ENCODE measurements at regions not wholly inside any gene's neighbourhood (a gene's known extent, or its start where the extent isn't known, plus 50 kb on each side); places are given as distances from the start of the nearest gene placed in this dataset.

DNA sequence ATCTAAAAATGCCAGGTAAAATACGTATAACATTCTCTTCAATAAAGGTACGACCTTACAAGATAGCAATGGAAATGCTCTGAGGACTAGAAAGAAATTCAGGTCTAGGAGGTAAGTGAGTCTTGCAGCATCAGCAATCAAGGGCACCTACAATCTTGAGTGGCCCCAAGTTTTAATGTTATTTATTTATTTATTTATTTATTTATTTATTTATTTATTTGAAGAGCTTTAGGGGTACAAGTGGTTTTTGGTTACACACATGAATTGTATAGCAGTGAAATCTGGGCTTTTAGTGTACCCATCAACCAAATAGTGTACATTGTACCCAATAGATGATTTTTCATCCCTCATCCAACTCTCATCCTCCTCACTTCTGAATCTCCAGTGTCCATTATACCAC is 574.0 kb upstream of the POU3F2 start:
- TF ChIP-seq, protein P1, sequence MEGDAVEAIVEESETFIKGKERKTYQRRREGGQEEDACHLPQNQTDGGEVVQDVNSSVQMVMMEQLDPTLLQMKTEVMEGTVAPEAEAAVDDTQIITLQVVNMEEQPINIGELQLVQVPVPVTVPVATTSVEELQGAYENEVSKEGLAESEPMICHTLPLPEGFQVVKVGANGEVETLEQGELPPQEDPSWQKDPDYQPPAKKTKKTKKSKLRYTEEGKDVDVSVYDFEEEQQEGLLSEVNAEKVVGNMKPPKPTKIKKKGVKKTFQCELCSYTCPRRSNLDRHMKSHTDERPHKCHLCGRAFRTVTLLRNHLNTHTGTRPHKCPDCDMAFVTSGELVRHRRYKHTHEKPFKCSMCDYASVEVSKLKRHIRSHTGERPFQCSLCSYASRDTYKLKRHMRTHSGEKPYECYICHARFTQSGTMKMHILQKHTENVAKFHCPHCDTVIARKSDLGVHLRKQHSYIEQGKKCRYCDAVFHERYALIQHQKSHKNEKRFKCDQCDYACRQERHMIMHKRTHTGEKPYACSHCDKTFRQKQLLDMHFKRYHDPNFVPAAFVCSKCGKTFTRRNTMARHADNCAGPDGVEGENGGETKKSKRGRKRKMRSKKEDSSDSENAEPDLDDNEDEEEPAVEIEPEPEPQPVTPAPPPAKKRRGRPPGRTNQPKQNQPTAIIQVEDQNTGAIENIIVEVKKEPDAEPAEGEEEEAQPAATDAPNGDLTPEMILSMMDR (IDR thresholded peaks at IDR 0.05), result no peak
- Histone ChIP-seq H3K27me3 (ENCODE audit: low read depth) (no peaks in the 10 kb centered on the region), H3K36me3 (no peaks in the 10 kb centered on the region), H3K9me3 (no peaks in the 10 kb centered on the region), H3K4me1 (no peaks in the 10 kb centered on the region), H3K27ac (no peak overlapping the region), H3K4me3 (no peak overlapping the region)
- DNase-seq (no peak), ATAC-seq (no peak)
- intact Hi-C loops (cut with DNase I), result no loop called here

DNA sequence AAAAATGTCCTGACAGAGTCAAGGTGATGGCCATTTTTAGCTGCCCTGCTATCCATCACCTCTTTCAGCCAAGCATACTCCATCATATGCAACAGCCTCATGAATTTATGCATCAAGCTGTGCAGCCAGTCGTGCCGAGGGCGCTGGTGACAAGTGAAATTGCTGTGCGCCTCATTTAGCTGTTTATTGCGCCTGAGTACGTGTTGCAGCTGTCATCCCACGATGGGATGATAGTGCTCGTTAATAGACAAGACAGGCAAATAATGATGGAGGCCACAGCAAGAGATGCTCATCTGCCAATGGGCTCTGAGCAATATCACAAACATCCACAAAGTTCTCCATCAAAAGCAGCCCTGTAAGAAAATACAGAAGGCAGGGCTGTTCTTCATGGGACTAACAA is 562.3 kb upstream of the POU3F2 start:
- H3K9me3 ChIP-seq, result no peaks in the 10 kb centered on the region
- H3K27ac ChIP-seq, result no peak overlapping the region
- no peaks in the 10 kb centered on the region for H3K4me1 ChIP-seq
- DNase-seq (no peak), ATAC-seq (no peak)
- H3K27me3 ChIP-seq (ENCODE audit: low read depth), result no peaks in the 10 kb centered on the region
- H3K36me3 ChIP-seq, result no peaks in the 10 kb centered on the region
- no peak overlapping the region for H3K4me3 ChIP-seq
- TF ChIP-seq, protein P1 (IDR thresholded peaks at IDR 0.05), result no peak
- intact Hi-C loops (cut with DNase I), result no loop called here

DNA sequence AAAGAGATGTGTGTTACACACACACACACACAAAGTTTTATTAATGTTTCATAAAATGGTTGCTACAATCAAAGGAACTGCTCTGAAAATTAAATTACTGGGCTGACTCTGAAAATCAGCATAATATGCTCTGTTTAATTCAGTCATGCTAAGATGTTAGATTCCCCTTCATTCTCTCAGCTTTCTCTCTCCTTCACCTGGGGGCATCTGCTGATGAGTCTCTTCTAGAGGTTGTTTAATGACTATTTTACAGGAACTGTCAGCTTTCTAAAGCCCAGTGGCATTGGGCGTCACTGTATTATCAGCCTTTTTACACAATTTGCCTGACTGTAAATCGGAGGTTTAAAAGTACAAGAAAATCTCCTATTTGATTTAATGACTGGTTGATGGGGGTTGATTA is 559.7 kb upstream of the POU3F2 start:
- DNase-seq, result no peak
- Histone ChIP-seq H3K36me3 (no peaks in the 10 kb centered on the region), H3K4me3 (no peak overlapping the region), H3K4me1 (no peaks in the 10 kb centered on the region), H3K27ac (no peak overlapping the region), H3K27me3 (ENCODE audit: low read depth) (no peaks in the 10 kb centered on the region), H3K9me3 (no peaks in the 10 kb centered on the region)
- TF ChIP-seq, protein P1 (IDR thresholded peaks at IDR 0.05), result no peak
- intact Hi-C loops (cut with DNase I), result no loop called here
- ATAC-seq, result no peak

DNA sequence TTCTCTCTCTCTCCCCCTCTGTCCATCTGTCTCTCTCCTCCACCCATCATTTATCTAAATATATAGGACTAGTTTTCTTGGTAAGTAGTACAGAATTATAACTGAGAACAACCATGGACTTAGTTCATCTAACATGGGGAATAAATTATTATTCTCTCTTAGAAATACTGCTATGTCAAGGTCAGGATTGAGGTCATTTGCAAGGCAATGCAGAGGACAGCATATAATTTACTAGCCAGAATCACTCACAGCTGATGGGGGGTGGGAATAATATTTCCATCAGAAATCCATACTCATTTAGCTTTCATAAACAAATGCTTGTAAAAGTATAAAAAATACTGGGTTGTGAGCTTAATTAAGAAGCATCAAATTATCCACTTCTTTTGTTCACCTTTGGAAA is 553.9 kb upstream of the POU3F2 start:
- no peaks in the 10 kb centered on the region for H3K36me3 ChIP-seq
- DNase-seq, result no peak
- no peak for ATAC-seq
- no peak overlapping the region for H3K27ac ChIP-seq
- H3K4me1 ChIP-seq, result no peaks in the 10 kb centered on the region
- intact Hi-C loops (cut with DNase I), result no loop called here
- no peak overlapping the region for H3K4me3 ChIP-seq
- TF ChIP-seq, protein P1 (IDR thresholded peaks at IDR 0.05), result no peak
- no peaks in the 10 kb centered on the region for H3K27me3 ChIP-seq (ENCODE audit: low read depth)
- H3K9me3 ChIP-seq, result no peaks in the 10 kb centered on the region

DNA sequence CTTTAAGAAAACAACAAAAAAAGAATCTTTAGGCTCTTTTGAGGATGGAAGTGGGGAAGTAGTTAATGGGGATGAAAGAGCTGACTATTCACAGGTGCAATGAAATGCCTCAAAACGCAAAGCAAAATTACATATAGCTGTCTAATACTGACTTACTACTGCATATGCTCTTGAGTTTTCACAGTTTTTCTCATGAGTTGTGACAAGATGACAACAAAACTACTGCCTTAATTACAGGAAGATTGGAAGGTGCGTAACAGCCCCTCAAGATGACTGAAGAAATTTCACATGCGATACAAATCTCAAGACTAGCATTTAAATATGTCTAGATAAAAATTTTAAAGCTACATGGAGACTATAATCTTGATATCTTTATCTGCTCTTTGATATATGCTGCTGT is 547.8 kb upstream of the POU3F2 start:
- Histone ChIP-seq H3K27ac (no peak overlapping the region), H3K9me3 (no peaks in the 10 kb centered on the region), H3K4me3 (no peak overlapping the region), H3K4me1 (no peaks in the 10 kb centered on the region), H3K36me3 (no peaks in the 10 kb centered on the region), H3K27me3 (ENCODE audit: low read depth) (no peaks in the 10 kb centered on the region)
- ATAC-seq (no peak), DNase-seq (no peak)
- intact Hi-C loops (cut with DNase I), result no loop called here
- TF ChIP-seq, protein P1 (IDR thresholded peaks at IDR 0.05), result no peak

DNA sequence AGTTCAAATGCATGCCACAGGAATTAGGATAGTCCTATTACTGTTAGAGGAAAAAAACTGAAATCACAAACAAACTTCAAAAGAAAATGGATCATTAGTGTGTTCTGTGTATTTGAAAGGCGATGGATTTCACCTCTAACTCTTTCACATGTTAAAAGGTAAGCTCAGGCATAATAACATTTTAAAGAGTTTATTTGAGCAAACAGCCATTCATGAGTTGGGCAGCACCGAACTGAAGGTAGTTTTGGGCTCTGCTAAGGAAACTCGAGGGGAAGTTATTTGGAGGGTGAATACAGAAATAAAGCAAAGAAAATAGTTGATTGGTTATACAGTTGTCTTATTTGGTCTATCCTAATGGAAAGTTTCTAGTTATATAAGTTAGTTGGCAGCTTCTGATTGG is 546.5 kb upstream of the POU3F2 start:
- Histone ChIP-seq H3K4me1 (no peaks in the 10 kb centered on the region), H3K36me3 (no peaks in the 10 kb centered on the region), H3K9me3 (no peaks in the 10 kb centered on the region), H3K27ac (no peak overlapping the region), H3K27me3 (ENCODE audit: low read depth) (no peaks in the 10 kb centered on the region), H3K4me3 (no peak overlapping the region)
- DNase-seq, result no peak
- intact Hi-C loops (cut with DNase I), result no loop called here
- no peak for ATAC-seq
- TF ChIP-seq, protein P1 (IDR thresholded peaks at IDR 0.05), result no peak
